A673 (cell line): ENCODE measurements at regions not wholly inside any gene's neighbourhood (a gene's known extent, or its start where the extent isn't known, plus 50 kb on each side); places are given as distances from the start of the nearest gene placed in this dataset.

Experiments used
- EZH2 ChIP-seq: fragments of 200-600 bp; sonication (generic); IDR thresholded peaks from 2 replicates; pipeline ENCODE4 v1.6.1; 2017; ENCODE audit warnings: borderline replicate concordance, low read depth, mild to moderate bottlenecking, mixed read lengths, antibody characterized with exemption, low read length; ENCODE audit not compliant: poor library complexity, severe bottlenecking
- TF ChIP-seq, protein P1 (sequence below): fragments of 300-800, 200-600 bp; sonication (generic); conservative IDR thresholded peaks from 2 replicates; pipeline ENCODE4 v1.5.1; 2017; ENCODE audit warnings: low read depth, mild to moderate bottlenecking, antibody characterized with exemption, low read length, moderate library complexity, mixed read lengths

GRCh38 chr17:34452769-34453168 is 89.7 kb upstream of the CCL1 start:
- TF ChIP-seq, protein P1, sequence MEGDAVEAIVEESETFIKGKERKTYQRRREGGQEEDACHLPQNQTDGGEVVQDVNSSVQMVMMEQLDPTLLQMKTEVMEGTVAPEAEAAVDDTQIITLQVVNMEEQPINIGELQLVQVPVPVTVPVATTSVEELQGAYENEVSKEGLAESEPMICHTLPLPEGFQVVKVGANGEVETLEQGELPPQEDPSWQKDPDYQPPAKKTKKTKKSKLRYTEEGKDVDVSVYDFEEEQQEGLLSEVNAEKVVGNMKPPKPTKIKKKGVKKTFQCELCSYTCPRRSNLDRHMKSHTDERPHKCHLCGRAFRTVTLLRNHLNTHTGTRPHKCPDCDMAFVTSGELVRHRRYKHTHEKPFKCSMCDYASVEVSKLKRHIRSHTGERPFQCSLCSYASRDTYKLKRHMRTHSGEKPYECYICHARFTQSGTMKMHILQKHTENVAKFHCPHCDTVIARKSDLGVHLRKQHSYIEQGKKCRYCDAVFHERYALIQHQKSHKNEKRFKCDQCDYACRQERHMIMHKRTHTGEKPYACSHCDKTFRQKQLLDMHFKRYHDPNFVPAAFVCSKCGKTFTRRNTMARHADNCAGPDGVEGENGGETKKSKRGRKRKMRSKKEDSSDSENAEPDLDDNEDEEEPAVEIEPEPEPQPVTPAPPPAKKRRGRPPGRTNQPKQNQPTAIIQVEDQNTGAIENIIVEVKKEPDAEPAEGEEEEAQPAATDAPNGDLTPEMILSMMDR: no peak
- TF ChIP-seq EZH2: no peak
